H1 (cell line): ENCODE measurements at regions not wholly inside any gene's neighbourhood (a gene's known extent, or its start where the extent isn't known, plus 50 kb on each side); places are given as distances from the start of the nearest gene placed in this dataset.

ENCODE experiments used
- CTCF ChIA-PET: fragments of 300-600 bp; sonication (Branson Sonifier 250); formaldehyde crosslinking; loops from one replicate; lab custom pipeline; 2021; ENCODE audit not compliant: partially characterized antibody; lab: Charles Lee
- POLR2A ChIA-PET: fragments of 300-600 bp; sonication (Branson Sonifier 250); formaldehyde crosslinking; loops from one replicate; lab custom pipeline; 2021; ENCODE audit warnings: inconsistent platforms; ENCODE audit not compliant: partially characterized antibody; lab: Charles Lee
- DNase-seq, 2 experiments: peaks; one replicate each; pipeline versions ENCODE4 v3.0.0 to v3.0.0-alpha.2; 2010 to 2022; ENCODE audit warnings: low spot score in 2 of 2, low read depth in 1 of 2, mixed read lengths in 1 of 2
- FAIRE-seq: peaks from 2 replicates; lab custom pipeline; 2011; peaks lifted over from hg19 to GRCh38; lab: Jason Lieb, UNC
- H2AFZ ChIP-seq: 2 replicates; pipeline ENCODE4 v1.8.1; 2012; ENCODE audit warnings: low read length, inconsistent platforms
- H2AK5ac ChIP-seq: 2 replicates; pipeline ENCODE4 v1.6.1; 2013; ENCODE audit warnings: low read depth, low read length
- H2BK120ac ChIP-seq: replicated peaks from 2 replicates; pipeline ENCODE3; 2013; ENCODE audit warnings: low read depth, low read length, inconsistent platforms
- H2BK12ac ChIP-seq: 2 replicates; pipeline ENCODE4 v1.6.1; 2013; ENCODE audit warnings: low read depth, low read length
- H2BK15ac ChIP-seq: 2 replicates; pipeline ENCODE4 v1.6.1; 2013; ENCODE audit warnings: low read length
- H2BK20ac ChIP-seq: 2 replicates; pipeline ENCODE4 v1.6.1; 2013; ENCODE audit warnings: low read length
- H2BK5ac ChIP-seq: 2 replicates; pipeline ENCODE4 v1.6.1; 2013; ENCODE audit warnings: low read depth, low read length
- H3K14ac ChIP-seq: 2 replicates; pipeline ENCODE4 v1.6.1; 2013; ENCODE audit warnings: inconsistent platforms; ENCODE audit not compliant: insufficient read length
- H3K18ac ChIP-seq: 2 replicates; pipeline ENCODE4 v1.6.1; 2013; ENCODE audit warnings: low read length; ENCODE audit errors: extremely low read depth
- H3K23ac ChIP-seq: 2 replicates; pipeline ENCODE4 v1.6.1; 2013; ENCODE audit warnings: inconsistent platforms; ENCODE audit not compliant: insufficient read length
- H3K23me2 ChIP-seq: 2 replicates; pipeline ENCODE4 v1.6.1; 2013; ENCODE audit warnings: low read depth, low read length
- H3K27ac ChIP-seq: 2 replicates; pipeline ENCODE4 v1.6.1; 2011; ENCODE audit warnings: low read depth, low read length, inconsistent platforms
- H3K27me3 ChIP-seq, 4 experiments: replicated peaks in 1 of 4; 1 replicate in 1 of 4; 2 replicates in 3 of 4; pipeline versions ENCODE4 v1.6.1 to v1.8.1; 2011 to 2013; ENCODE audit warnings: low read length in 3 of 4, mild to moderate bottlenecking in 3 of 4, inconsistent platforms in 2 of 4, mixed read lengths in 2 of 4, moderate library complexity in 1 of 4; ENCODE audit not compliant: control insufficient read depth in 3 of 4, insufficient read depth in 3 of 4; ENCODE audit errors: extremely low read depth in 1 of 4
- H3K36me3 ChIP-seq, 4 experiments: 2 replicates each; pipeline versions ENCODE4 v1.6.1 to v1.8.1; 2011 to 2013; ENCODE audit warnings: mild to moderate bottlenecking in 4 of 4, low read length in 3 of 4, moderate library complexity in 2 of 4, control low read depth in 1 of 4, inconsistent platforms in 1 of 4; ENCODE audit not compliant: insufficient read depth in 4 of 4, control insufficient read depth in 2 of 4
- H3K4ac ChIP-seq: replicated peaks from 2 replicates; pipeline ENCODE3; 2013; ENCODE audit warnings: low read length, low read depth, mixed read lengths, inconsistent platforms; ENCODE audit not compliant: insufficient read length
- H3K4me1 ChIP-seq, 4 experiments: replicated peaks in 1 of 4; 1 replicate in 1 of 4; 2 replicates in 3 of 4; pipeline versions ENCODE4 v1.6.1 to v1.8.1; 2011 to 2013; ENCODE audit warnings: low read length in 3 of 4, inconsistent platforms in 2 of 4, mixed read lengths in 1 of 4; ENCODE audit not compliant: insufficient read depth in 4 of 4, control insufficient read depth in 3 of 4
- H3K4me2 ChIP-seq, 2 experiments: 2 replicates each; pipeline versions ENCODE4 v1.6.1 to v1.8.1; 2011 to 2013; ENCODE audit warnings: low read depth in 2 of 2, low read length in 2 of 2, control low read depth in 1 of 2, inconsistent platforms in 1 of 2, mild to moderate bottlenecking in 1 of 2; ENCODE audit not compliant: insufficient read depth in 1 of 2
- H3K4me3 ChIP-seq, 4 experiments: fragments of 200-600, 300-600 bp in 1 of 4; sonication (generic), shearing (Covaris generic), sonication (Bioruptor Twin) in 1 of 4; 2 replicates each; pipeline versions ENCODE4 v1.5.1 to v1.8.1; 2011 to 2016; ENCODE audit warnings: low read length in 4 of 4, low read depth in 3 of 4, control low read depth in 2 of 4, inconsistent platforms in 2 of 4, mild to moderate bottlenecking in 2 of 4, mixed read lengths in 1 of 4, moderate library complexity in 1 of 4; ENCODE audit not compliant: insufficient read depth in 2 of 4; ENCODE audit errors: extremely low read depth in 1 of 4
- H3K56ac ChIP-seq: replicated peaks from 2 replicates; pipeline ENCODE3; 2013; ENCODE audit warnings: low read depth, mild to moderate bottlenecking, mixed read lengths, low read length, inconsistent platforms; ENCODE audit not compliant: insufficient read length
- H3K79me1 ChIP-seq: 2 replicates; pipeline ENCODE4 v1.6.1; 2013; ENCODE audit warnings: low read depth, low read length, control low read depth
- H3K79me2 ChIP-seq, 2 experiments: 2 replicates each; pipeline versions ENCODE4 v1.6.1 to v1.8.1; 2012 to 2013; ENCODE audit warnings: low read length in 2 of 2, mild to moderate bottlenecking in 2 of 2, inconsistent platforms in 1 of 2; ENCODE audit not compliant: insufficient read depth in 2 of 2, control insufficient read depth in 1 of 2
- H3K9ac ChIP-seq, 4 experiments: replicated peaks in 1 of 4; 1 replicate in 1 of 4; 2 replicates in 3 of 4; pipeline versions ENCODE4 v1.6.1 to v1.8.1; 2011 to 2013; ENCODE audit warnings: low read depth in 3 of 4, low read length in 3 of 4, control low read depth in 2 of 4, mild to moderate bottlenecking in 2 of 4, moderate library complexity in 2 of 4, inconsistent platforms in 1 of 4; ENCODE audit errors: extremely low read depth in 1 of 4
- H3K9me3 ChIP-seq, 2 experiments: 2 replicates each; pipeline versions ENCODE4 v1.6.1 to v1.8.1; 2012 to 2013; ENCODE audit warnings: mild to moderate bottlenecking in 2 of 2, moderate library complexity in 2 of 2, control low read depth in 1 of 2, inconsistent platforms in 1 of 2, low read depth in 1 of 2, low read length in 1 of 2, mixed read lengths in 1 of 2; ENCODE audit not compliant: insufficient read depth in 2 of 2
- H4K20me1 ChIP-seq, 2 experiments: replicated peaks in 1 of 2; 2 replicates each; pipeline versions ENCODE3 to v1.8.1; 2011 to 2013; ENCODE audit warnings: inconsistent platforms in 2 of 2, low read length in 2 of 2, mild to moderate bottlenecking in 1 of 2; ENCODE audit not compliant: insufficient read depth in 2 of 2, control insufficient read depth in 1 of 2
- H4K5ac ChIP-seq: 2 replicates; pipeline ENCODE4 v1.6.1; 2013; ENCODE audit warnings: low read length, low read depth, mixed read lengths, inconsistent platforms; ENCODE audit not compliant: insufficient read length
- H4K8ac ChIP-seq: 2 replicates; pipeline ENCODE4 v1.8.0; 2013; ENCODE audit warnings: mild to moderate bottlenecking, moderate library complexity, low read length, inconsistent platforms; ENCODE audit not compliant: insufficient read depth; ENCODE audit errors: extremely low read depth
- H4K91ac ChIP-seq: replicated peaks from 2 replicates; pipeline ENCODE3; 2013; ENCODE audit warnings: low read length, mixed read lengths, inconsistent platforms; ENCODE audit not compliant: insufficient read length
- CEBPB ChIP-seq: IDR thresholded peaks from 2 replicates; pipeline ENCODE4 v1.6.1; 2012; ENCODE audit warnings: low read depth, low read length
- E2F6 ChIP-seq: IDR thresholded peaks from 2 replicates; pipeline ENCODE4 v1.6.1; 2012; ENCODE audit warnings: inconsistent platforms
- PHF8 ChIP-seq: fragments of 200-600 bp; sonication (generic); conservative IDR thresholded peaks from 2 replicates; pipeline ENCODE4 v1.7.1; 2012; ENCODE audit warnings: low read depth, mild to moderate bottlenecking, inconsistent platforms, low read length, moderate library complexity
- POLR2A ChIP-seq, 2 experiments: IDR thresholded peaks; 1 replicate in 1 of 2; 2 replicates in 1 of 2; pipeline ENCODE4 v1.6.1; 2011; ENCODE audit warnings: low read depth in 2 of 2, low read length in 2 of 2, mild to moderate bottlenecking in 2 of 2; ENCODE audit errors: control extremely low read depth in 1 of 2
- SUZ12 ChIP-seq: fragments of 200-600 bp; sonication (generic); IDR thresholded peaks from 2 replicates; pipeline ENCODE4 v1.6.1; 2012; ENCODE audit warnings: mild to moderate bottlenecking, inconsistent platforms, low read length, moderate library complexity, mixed read lengths
- TEAD4 ChIP-seq: IDR thresholded peaks from 2 replicates; pipeline ENCODE4 v1.6.1; 2012; ENCODE audit warnings: low read depth, low read length, inconsistent platforms, mixed read lengths
- WGBS, 2 experiments: shearing (Covaris generic) in 1 of 2; methylation state at CpG; one replicate each; pipeline versions ENCODE4 v1.1.6 to v1.1.7; 2013 to 2015; ENCODE audit warnings: low lambda C conversion rate in 2 of 2, mixed read lengths in 2 of 2, inconsistent platforms in 1 of 2, low coverage in 1 of 2, missing lambda C conversion rate in 1 of 2; ENCODE audit not compliant: insufficient replicate concordance in 2 of 2, insufficient coverage in 1 of 2, insufficient read length in 1 of 2; ENCODE audit errors: extremely low coverage in 1 of 2, missing lambda C conversion rate in 1 of 2; 5-methylcytosine and 5-hydroxymethylcytosine counted together

GRCh38 chr15:58346361-58346760 lies 85.4 kb upstream of the LIPC start:
- no peak overlapping the region for H2AFZ ChIP-seq
- H2BK20ac ChIP-seq, result no peak overlapping the region
- no peak overlapping the region for H2BK120ac ChIP-seq
- TF ChIP-seq E2F6 (no peak), CEBPB (peak; percentile 52; the same call in 1 of the 2 replicates), SUZ12 (no peak), TEAD4 (peak; percentile 56), PHF8 (no peak), POLR2A (IDR thresholded peaks at IDR 0.05; ENCODE audit: control extremely low read depth in 1 of 2, low read depth in 2 of 2, low read length in 2 of 2) (no peak)
- no peak overlapping the region for H3K4me2 ChIP-seq
- H3K4me3 ChIP-seq, result no peak overlapping the region
- no peak overlapping the region for H3K4ac ChIP-seq
- peak overlapping the region; percentile 65 for H4K91ac ChIP-seq
- no peaks in the 10 kb centered on the region for H3K9me3 ChIP-seq
- ChIA-PET POLR2A (interaction anchor here (1.0 kb wide), 1 partner anchor 17 kb away, joined by 3 read pairs; no protein-coding TSS in a partner anchor), CTCF (interaction anchor here (1.0 to 1.1 kb wide), 2 partner anchors 9 to 76 kb away, joined by 3 read pairs; no protein-coding TSS in a partner anchor)
- H2BK12ac ChIP-seq, result no peak overlapping the region
- H3K9ac ChIP-seq, result no peak overlapping the region
- H2BK15ac ChIP-seq, result no peak overlapping the region
- DNase-seq, result no peak
- H3K23me2 ChIP-seq, result no peaks in the 10 kb centered on the region; the same call in 1 of the 2 replicates
- H3K79me1 ChIP-seq, result no peaks in the 10 kb centered on the region
- H4K20me1 ChIP-seq, result no peaks in the 10 kb centered on the region
- H3K27ac ChIP-seq, result no peak overlapping the region
- H3K79me2 ChIP-seq, result no peaks in the 10 kb centered on the region
- no peak for FAIRE-seq
- H2BK5ac ChIP-seq, result no peak overlapping the region
- no peak overlapping the region for H3K23ac ChIP-seq
- no peak overlapping the region for H3K56ac ChIP-seq
- no peaks in the 10 kb centered on the region for H3K36me3 ChIP-seq
- peaks cover 0 to 5% (median 0%) of the 10 kb centered on the region in 4 experiments; a peak in 3 of 7 replicates for H3K4me1 ChIP-seq
- no peak overlapping the region for H3K18ac ChIP-seq
- H4K5ac ChIP-seq, result no peak overlapping the region
- 82% methylated on average over 3 of the region's 3 CpGs; no CpG with 5 or more reads in 1 of the 2 experiments for WGBS, 2 experiments
- no peak overlapping the region for H3K14ac ChIP-seq
- no peaks in the 10 kb centered on the region for H3K27me3 ChIP-seq
- H4K8ac ChIP-seq, result no peak overlapping the region
- no peak overlapping the region for H2AK5ac ChIP-seq
